GM18519 (cell line): ENCODE measurements at regions not wholly inside any gene's neighbourhood (a gene's known extent, or its start where the extent isn't known, plus 50 kb on each side); places are given as distances from the start of the nearest gene placed in this dataset.

Source experiments
- ATAC-seq: cut with Tn5 transposase; IDR thresholded peaks from one replicate; pipeline ENCODE4 v1.9.1; 2021; ENCODE audit warnings: mild to moderate bottlenecking, moderate library complexity; ENCODE audit not compliant: unreplicated experiment, low FRiP score

DNA sequence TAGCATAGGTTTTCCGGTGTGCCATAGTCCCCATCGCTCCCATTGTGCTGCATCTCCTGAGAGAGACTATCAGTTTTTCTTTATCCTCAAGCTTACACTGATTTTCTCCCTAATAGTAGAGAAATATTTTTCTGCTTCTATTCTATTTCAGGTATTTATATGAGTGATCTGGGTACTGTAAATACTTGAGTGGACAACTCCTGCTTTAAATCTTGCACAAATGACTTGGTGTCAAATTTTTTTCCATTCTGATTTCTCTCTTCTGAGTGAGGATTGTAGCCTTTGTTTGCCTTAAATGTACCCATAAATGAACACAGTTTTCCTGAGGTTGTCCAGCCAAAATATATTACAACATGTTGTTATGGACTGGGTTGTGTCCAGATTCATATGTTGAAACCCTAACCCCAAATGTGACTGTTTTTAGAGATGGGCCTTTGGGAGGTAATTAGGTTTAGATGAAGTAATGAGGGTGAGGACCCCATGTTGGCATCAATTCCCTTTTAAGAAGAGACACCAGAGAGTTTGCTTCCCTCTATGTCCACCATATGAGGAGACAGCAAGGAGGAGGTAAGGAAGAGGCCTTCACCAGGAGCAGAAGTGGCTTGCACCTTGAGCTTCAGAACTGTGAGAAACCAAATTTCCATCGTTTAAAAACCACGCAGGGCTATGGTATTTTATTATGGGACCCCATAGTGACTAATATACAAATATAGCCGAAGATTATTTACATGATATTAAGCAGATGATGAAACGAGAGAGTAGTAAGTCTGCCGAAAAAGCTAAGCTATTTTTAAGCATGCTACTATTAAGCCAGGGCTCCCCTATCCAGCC lies 336.4 kb upstream of the MPDZ start:
- no peak for ATAC-seq

DNA sequence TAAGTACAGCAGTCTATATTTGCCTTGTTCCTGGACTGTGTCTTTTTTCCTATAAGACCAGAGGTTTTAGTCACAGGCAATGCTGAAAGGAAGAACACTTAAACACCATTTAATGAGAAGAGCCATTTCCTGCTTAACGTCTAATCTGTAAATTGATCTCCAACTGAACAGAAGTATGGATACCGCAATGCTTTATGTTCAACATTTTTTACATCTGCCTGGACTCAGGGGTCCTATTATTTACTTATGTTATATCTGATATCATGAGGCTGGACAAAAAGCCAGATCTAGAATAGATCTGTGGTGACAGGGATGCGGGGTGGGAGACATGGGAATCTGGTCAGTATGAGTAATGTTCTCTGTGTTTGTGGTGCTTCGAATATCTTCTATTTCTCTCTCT lies 334.6 kb upstream of the MPDZ start:
- ATAC-seq = no peak

DNA sequence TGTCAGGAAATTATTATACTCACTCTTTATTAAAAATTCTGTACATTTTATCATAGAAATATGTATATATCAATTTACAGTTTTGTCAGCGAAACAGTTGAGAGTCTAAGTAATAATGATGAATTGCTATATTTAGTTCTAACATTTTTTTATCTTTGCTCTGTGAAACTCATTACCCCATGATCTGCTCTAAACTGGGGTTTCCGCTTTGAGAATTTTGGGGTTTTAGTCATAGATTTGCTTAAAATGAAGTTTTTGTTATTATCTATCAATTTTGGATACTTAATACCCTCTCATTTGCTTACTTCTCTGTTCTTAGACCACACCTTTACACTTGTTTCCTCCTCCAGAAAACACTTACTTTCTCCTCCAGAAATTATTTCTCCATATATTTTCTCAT lies 333.8 kb upstream of the MPDZ start:
- ATAC-seq = no peak

DNA sequence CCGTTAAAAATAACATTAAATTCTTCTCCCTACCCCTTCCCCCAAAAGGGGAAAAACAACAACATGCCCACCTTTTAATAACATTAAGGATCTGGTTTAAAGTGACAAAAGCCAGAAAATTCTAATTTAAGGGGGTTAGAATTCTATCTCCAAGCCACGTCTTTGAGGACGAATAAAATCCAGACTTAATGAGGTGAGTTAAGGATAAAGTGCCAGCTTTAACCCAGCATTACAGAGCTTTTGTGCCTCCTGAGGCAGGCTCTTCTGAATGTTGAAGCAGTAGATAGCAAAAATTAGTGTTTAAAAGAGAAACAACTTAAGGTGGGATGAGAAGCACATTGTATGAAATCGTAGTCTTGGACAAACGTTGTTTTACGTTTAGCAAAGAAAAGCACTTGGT lies 329.0 kb upstream of the MPDZ start:
- ATAC-seq = no peak

DNA sequence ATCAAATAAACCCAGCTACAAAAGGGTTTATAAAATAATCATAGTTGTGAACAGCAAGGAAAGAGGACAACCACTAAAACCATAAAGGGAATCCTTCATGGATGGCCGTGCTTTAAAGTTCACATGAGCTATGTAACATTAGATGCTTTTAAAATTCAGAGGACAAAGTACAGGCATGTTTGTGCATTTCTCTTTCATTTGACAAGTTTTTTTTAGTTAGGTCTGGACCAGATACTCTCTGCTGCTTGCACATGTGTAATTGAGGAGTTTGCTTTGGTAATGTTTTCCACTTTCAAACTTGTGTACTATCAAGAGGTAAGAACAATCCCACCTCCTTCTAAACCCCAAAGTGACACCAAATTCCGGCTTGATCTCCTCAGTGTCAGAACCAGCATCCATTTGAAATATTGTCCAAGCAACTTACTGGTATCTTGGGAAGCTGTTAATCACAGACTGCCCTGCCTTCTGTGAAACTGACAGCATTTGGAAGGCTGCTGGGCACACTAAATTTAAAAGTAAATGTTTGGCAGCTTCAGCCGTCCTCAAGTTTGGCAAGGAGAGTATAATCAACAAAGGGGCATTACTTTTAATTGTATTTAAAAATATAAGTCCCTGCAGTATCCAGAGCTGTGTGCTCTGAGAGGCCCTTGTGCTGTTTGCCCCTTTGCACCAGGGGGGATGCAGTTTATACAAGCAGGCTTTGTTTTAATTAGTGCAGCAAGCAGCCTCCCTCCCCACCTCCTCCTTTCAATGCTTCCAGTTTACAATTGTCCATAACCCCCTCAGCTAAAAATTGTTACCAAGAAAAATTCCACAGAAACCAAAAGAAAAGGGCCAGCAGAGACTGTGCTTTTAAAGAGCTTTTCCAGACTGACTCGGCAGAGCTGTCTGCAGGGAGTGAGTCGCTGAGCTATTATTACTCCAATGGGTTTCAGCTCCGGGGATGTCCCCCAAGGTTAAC lies 328.3 kb upstream of the MPDZ start:
- ATAC-seq = no peak

DNA sequence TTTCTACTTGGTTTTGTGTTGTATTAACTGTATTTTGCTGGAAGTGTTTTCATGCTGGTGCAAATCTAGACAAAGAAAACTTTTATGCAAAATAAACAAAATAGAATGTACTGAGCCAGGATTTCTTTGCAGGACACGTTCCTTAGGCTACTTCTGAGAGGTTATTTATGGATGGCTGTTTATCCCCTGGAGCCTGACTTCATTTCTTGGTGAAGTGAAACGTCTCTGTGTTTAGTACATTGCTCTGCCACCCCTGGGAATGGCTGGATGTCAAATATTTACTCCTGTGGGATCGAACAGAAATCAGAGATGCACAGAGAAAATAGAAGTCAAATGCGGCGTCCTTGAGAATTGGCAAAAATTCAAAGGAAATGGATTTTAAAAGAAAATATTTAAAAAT lies 327.1 kb upstream of the MPDZ start:
- ATAC-seq = no peak

DNA sequence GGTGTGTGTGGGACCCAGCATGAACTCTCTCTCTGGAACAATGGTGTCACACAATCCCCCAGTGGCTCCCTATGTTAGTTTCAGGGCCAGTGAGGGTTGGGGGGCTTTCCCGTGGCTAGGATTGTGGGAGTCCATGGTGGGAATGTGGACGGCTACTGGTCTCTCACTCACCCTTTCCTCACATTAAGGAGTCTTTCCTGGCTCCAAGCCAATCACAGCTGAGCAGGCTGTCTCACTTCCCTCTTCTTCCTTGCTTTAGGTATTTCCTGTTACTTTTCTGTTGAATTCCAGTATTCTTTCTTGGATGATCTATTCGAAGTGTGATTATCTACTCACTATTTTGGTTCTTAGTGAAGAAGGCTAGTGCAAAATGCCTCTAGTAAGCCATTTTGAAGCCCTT lies 324.4 kb upstream of the MPDZ start:
- no peak for ATAC-seq

DNA sequence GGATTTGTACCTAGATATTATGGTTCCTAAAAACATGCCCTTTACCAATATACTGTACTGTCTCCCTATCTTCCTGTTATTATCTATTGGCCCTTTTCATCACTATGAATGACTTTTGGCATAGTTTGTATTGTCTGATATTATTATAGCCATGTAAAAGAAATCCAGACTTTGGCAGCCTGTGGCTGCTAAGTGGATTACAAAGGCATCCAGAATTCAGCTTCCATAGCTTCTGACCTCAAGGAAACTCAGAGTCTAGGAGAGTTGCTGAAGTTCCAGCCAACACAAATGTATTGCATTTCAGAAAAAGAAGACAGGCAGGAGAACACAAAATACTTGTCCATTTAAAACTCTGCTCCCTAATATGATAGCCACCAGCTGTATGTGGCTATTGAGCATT lies 319.2 kb upstream of the MPDZ start:
- ATAC-seq = no peak

DNA sequence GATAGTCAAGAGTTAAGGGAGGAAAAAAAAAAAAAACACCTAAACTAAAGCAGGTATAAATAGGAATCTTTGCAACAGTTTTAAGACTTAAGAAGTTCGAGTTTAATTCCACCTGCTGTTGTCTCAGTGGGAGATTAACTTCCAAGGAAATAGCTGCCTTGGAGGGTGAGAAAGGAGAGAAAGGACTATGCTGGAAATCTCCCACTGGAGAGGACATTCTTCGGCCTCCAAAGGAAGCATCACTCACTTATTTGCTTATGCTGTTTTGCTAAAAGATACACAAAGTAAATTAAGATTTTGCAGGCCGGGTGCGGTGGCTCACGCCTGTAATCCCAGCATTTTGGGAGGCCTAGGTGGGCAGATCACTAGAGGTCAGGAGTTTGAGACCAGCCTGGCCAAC lies 317.9 kb upstream of the MPDZ start:
- ATAC-seq = no peak

DNA sequence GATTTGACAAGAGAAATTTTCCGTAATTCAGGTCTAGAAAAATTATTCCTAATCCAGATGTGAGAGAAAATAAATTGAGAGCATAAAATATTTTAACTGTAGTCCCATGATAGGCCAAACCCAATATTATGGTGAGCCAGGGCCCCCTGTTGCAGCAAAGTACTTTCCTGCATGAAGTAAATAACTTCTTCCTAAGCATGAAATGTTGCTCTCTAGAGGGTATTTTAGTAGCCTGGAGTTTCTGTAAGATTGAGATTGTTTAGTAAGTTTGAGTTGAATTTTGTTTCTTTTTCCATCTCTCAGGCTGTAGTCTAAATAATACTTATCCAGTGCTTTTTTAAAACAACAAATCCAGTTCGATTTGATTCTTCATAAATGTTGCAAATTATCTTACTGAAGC lies 317.5 kb upstream of the MPDZ start:
- no peak for ATAC-seq

DNA sequence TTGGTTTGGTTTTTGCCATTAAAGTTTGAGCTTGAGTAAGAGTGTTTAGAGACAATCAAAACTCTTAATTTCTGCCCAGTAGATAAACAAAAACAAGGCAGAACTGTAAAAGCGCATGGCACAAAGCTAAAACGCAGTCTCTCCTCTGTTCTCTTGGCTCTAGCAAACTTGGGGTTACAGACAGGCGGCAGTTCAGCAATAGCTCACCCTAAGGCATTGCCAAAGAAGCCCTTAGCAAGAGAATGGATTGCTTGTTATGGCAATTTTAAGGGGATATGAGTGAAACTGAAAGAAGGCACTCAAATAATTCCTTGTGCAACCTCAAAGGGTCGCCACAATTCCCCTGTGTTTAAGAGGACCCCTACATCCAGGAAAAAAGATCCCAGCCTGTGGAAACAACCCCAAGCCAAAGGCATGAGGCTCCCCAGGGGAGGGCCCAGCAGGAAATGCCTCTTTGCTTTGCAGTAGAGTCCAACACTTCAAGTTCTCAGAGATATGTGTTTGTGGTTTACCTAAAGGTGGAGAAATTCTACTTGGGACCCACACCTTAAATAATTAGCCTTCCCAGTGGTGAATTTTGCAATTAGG lies 317.0 kb upstream of the MPDZ start:
- no peak for ATAC-seq

DNA sequence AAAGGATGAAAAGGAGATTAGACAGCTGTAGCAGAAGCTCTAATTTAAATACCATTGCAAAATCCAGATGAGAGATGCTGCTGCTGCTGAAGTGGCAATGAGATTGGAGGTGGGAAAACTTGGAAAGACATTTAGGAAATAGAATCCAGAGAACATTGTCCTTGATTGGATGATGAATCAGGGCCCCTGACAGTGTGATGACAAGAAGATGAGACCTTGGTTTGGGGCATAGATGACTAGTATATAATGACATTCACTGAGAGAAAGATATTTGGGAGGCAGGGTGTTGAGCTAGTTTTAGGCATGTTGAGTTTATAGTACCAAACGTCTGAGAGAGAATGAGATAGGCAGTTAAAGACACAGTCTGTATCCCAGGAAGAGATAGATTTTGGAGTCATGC lies 311.5 kb upstream of the MPDZ start:
- ATAC-seq = no peak

DNA sequence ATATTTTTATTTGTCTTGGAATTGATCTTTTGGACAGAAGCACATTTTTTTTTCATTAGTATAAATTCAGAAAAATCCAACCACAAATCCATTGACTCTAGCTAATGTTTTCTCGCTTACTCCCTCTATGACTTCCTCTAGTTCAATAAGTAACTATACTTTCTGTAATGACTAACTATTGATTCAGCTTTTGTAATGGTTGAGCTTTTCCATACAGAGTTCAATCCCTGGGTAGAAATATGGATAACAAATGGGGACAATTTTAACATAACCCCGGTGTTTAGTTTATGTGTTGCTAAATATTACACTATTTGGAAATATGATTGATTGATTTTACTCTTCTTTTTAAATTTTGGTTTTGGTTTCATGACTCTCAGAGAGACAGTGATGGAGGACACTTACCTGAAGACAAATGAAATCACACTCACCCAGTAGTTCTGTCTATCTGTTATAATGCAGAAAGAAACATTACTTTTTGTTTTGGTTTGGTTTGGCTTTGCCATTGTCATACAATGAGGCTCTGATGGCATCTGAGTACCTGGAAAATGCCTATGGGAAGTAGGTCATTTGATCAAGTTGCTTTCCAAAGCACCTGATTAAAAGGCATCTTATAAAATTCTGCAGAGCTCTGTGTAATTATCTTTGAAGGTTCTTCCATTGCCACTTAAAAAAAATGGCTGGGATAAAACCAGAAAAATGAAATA lies 309.7 kb upstream of the MPDZ start:
- ATAC-seq = no peak

DNA sequence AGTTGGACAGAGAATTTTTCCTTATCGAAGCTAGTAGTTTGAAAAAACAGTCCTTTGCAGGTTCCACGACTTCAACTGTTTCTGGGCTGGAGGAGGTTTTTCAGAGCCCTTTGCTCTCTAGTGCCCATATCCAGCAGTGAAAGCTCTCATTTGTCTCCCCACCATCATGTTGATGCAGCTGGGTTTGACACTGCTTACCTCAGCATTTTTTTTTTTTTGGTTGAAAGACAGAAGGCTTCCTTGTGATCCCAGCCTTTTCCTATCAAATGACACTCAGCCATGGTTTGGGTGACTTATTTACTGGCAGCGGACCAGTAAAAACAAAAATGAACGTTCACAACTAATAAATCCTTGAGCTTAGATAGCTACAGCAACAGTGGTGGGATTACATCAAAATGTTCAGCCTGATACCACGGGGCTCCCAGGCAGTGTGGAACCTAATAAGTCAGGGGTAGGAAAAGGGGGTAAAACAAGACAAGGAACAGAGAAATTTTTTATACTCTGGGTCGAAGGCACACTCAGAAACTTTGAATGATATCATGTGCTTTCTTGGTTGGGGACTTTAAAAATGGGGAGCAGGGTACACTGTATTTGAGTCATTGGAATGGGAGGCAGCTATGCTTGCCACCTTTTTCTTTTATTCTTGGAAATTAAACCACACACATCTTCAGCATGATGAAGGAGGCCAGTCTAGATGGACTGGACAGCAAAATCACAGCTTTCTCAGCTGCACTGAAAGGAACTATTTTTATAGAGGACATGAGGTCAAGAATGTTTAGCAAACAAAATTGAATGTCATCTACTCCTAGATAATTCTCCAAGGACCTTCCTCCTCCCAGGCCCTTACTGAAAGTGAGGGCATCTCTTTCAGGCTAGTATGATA lies 308.9 kb upstream of the MPDZ start:
- ATAC-seq = no peak

DNA sequence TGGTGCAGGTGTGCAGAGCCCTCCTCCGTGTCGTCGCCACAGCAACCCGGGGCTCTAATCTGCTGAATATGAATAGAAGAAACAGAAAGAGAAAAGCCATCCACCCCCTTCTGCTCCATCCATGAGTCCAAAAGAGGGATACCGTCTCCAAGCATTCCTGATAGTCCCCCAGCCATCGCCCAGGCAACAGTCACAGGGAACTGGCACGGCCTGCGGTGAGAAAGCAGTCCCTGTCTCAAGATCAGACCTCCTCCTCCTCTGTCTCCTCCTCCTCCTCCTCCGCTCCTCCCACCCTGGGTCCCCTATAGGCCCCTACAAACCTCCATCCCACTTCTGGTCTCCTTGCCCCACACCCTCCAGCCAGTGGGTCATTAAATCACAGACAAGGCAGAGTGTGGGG lies 308.1 kb upstream of the MPDZ start:
- no peak for ATAC-seq

DNA sequence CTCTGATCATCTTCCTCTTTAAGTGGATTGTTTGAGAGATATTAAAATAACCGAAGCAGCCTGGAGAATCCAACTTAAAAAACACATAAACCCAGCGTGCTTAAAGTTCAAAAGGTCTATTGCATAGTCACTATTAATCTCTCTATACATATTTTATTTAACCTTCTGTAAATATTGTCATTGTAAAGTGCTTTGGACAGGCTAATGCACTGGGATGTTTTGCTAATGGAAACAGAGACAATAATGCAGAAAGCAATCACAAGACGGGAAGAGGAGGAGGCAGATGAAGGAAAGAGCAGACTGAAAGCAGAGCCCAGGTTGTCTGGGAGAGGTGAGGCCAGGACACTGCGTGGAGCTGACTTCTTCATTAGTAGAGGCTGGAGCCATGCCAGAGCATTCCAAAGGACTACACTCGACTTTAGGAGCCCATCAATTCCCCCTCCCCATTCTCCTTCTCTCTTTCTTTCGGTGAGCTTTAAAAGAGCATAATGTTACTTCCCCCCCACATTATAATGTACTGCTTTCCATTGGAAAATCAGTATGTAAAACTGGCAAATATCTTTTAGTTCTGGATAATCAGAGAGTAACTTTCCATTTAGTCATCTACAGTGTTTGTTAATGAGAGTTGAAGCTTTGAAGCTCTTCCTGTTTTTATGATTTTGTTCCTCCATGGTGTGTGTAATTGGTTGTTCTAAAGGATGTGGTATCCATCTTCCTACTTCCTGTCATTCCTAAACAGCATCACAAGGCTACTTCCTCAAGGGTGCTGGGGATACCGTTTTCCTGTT lies 307.3 kb upstream of the MPDZ start:
- no peak for ATAC-seq

DNA sequence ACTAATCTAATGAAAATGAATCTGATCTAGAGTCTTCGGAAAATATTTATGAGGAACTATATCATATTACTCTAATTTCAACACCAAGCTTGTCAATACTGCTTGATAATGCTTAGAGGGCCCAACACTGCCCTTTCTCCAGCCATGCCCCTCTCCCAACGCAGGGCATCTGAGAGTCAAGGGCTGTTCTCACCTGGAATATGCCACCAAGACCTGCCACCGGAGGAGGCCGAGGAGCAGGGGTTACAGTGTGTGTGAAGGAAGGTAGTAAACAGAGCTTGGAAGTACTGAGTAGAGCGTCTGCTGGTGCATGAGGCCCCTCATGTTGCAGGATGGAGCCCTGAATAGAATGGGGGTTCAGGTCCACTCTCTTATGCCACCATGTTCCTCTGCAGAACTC lies 301.3 kb upstream of the MPDZ start:
- no peak for ATAC-seq

DNA sequence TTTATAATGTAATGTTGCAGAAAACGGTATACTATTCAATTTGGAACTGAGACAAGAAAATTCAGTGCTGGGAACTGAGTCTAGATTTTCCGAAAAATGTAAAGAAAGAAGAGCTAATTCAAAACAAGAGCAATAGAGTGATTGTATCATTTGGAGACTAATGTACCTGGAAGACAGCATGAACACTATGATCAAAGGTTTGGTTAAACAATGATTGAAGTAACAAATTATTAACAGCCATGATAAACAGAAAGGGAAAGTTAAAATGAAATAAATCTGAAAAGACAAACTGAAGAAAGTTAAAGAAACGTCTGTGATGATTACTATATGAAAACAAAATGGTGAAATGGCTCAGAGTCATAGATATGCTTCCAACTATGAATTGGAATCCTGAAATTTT lies 300.6 kb upstream of the MPDZ start:
- no peak for ATAC-seq

DNA sequence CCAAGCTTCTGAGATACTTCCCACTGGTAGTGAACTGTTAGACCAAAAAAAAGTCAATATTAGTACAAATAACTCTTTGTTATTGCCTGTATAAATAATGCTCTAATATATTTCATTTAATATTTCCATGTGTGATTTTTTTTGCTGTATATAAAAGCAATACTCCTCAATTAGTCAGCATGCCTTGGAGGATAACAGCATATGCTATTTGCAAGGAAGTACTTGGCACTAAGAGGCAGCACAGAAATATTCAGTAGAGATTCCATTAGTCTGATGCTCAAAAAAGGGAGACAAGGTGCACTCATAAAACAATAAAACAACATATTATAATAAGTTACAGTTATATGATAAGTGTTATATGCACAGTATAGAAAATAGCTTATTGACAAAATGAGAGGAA lies 296.6 kb upstream of the MPDZ start:
- no peak for ATAC-seq
